A549 (cell line): ENCODE measurements at regions not wholly inside any gene's neighbourhood (a gene's known extent, or its start where the extent isn't known, plus 50 kb on each side); places are given as distances from the start of the nearest gene placed in this dataset.

Source experiments
- EP300 ChIP-seq, 2 experiments: fragments of >200 bp; sonication (Bioruptor Twin); formaldehyde crosslinking; IDR thresholded peaks; 2 replicates in 1 of 2; 3 replicates in 1 of 2; pipeline ENCODE4 v1.6.1; 2016 to 2017
- FOSL2 ChIP-seq, 2 experiments: fragments of 450-650 bp in 1 of 2; fragments of >200 bp in 1 of 2; sonication (Bioruptor Twin) in 1 of 2; formaldehyde crosslinking; IDR thresholded peaks; 2 replicates each; pipeline versions ENCODE4 v1.5.0 to v1.6.1; 2016 to 2020; ENCODE audit warnings: mild to moderate bottlenecking in 1 of 2, moderate library complexity in 1 of 2
- JUNB ChIP-seq: fragments of >200 bp; sonication (Bioruptor Twin); formaldehyde crosslinking; IDR thresholded peaks from 2 replicates; pipeline ENCODE4 v1.6.1; 2016
- POLR2AphosphoS2 ChIP-seq: conservative IDR thresholded peaks from 2 replicates; pipeline ENCODE4 v1.6.1; 2012; ENCODE audit warnings: low read length, improper control_type of control experiment, inconsistent platforms
- TF ChIP-seq, protein P1 (sequence below): fragments of >200 bp; sonication (Bioruptor Twin); formaldehyde crosslinking; IDR thresholded peaks from 3 replicates; pipeline ENCODE4 v1.5.1; 2016
- TF ChIP-seq, protein P2 (sequence below): IDR thresholded peaks from 2 replicates; pipeline ENCODE4 v1.6.1; 2012
- TF ChIP-seq, protein P3 (sequence below): fragments of 200-600 bp; sonication (generic); IDR thresholded peaks from 2 replicates; pipeline ENCODE4 v1.6.1; 2016; ENCODE audit warnings: antibody characterized with exemption, mild to moderate bottlenecking, moderate library complexity
- TF ChIP-seq, protein P4 (sequence below): fragments of 150-350 bp; IDR thresholded peaks from 2 replicates; pipeline ENCODE4 v1.6.1; 2014; ENCODE audit warnings: low read depth, mild to moderate bottlenecking, low read length

DNA sequence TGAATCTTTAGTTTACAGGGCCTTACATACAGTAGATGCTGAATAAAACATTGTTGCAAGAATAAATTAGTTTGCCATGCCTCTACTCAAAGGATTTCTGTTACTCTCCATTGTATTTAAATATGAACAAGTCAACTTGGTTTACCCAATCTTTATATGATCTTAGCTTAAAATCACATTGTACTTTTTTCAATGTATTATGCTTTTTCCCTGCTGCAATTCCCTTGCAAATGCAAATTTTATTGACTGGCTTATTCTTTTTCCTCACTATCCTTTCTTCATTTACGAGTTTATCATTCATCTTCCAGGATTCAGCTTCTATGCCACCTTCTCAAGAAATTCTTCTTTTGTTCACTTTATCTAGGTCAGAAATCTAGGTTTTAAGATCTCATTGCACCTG is 571.4 kb upstream of the ZNF804A start:
- TF ChIP-seq, protein P1, sequence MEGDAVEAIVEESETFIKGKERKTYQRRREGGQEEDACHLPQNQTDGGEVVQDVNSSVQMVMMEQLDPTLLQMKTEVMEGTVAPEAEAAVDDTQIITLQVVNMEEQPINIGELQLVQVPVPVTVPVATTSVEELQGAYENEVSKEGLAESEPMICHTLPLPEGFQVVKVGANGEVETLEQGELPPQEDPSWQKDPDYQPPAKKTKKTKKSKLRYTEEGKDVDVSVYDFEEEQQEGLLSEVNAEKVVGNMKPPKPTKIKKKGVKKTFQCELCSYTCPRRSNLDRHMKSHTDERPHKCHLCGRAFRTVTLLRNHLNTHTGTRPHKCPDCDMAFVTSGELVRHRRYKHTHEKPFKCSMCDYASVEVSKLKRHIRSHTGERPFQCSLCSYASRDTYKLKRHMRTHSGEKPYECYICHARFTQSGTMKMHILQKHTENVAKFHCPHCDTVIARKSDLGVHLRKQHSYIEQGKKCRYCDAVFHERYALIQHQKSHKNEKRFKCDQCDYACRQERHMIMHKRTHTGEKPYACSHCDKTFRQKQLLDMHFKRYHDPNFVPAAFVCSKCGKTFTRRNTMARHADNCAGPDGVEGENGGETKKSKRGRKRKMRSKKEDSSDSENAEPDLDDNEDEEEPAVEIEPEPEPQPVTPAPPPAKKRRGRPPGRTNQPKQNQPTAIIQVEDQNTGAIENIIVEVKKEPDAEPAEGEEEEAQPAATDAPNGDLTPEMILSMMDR = no peak
- TF ChIP-seq, protein P2, sequence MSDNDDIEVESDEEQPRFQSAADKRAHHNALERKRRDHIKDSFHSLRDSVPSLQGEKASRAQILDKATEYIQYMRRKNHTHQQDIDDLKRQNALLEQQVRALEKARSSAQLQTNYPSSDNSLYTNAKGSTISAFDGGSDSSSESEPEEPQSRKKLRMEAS = no peak
- TF ChIP-seq EP300 (IDR thresholded peaks at IDR 0.05) = no peak
- TF ChIP-seq, protein P3, sequence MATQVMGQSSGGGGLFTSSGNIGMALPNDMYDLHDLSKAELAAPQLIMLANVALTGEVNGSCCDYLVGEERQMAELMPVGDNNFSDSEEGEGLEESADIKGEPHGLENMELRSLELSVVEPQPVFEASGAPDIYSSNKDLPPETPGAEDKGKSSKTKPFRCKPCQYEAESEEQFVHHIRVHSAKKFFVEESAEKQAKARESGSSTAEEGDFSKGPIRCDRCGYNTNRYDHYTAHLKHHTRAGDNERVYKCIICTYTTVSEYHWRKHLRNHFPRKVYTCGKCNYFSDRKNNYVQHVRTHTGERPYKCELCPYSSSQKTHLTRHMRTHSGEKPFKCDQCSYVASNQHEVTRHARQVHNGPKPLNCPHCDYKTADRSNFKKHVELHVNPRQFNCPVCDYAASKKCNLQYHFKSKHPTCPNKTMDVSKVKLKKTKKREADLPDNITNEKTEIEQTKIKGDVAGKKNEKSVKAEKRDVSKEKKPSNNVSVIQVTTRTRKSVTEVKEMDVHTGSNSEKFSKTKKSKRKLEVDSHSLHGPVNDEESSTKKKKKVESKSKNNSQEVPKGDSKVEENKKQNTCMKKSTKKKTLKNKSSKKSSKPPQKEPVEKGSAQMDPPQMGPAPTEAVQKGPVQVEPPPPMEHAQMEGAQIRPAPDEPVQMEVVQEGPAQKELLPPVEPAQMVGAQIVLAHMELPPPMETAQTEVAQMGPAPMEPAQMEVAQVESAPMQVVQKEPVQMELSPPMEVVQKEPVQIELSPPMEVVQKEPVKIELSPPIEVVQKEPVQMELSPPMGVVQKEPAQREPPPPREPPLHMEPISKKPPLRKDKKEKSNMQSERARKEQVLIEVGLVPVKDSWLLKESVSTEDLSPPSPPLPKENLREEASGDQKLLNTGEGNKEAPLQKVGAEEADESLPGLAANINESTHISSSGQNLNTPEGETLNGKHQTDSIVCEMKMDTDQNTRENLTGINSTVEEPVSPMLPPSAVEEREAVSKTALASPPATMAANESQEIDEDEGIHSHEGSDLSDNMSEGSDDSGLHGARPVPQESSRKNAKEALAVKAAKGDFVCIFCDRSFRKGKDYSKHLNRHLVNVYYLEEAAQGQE = no peak
- TF ChIP-seq FOSL2 (IDR thresholded peaks at IDR 0.05) = no peak
- TF ChIP-seq FOSL2 (CRISPR knock-in tag; IDR thresholded peaks at IDR 0.05) = no peak
- TF ChIP-seq, protein P4, sequence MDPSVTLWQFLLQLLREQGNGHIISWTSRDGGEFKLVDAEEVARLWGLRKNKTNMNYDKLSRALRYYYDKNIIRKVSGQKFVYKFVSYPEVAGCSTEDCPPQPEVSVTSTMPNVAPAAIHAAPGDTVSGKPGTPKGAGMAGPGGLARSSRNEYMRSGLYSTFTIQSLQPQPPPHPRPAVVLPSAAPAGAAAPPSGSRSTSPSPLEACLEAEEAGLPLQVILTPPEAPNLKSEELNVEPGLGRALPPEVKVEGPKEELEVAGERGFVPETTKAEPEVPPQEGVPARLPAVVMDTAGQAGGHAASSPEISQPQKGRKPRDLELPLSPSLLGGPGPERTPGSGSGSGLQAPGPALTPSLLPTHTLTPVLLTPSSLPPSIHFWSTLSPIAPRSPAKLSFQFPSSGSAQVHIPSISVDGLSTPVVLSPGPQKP = no peak
- TF ChIP-seq POLR2AphosphoS2 = no peak
- TF ChIP-seq JUNB = no peak
